ENCODE measurements at regions not wholly inside any gene's neighbourhood (a gene's known extent, or its start where the extent isn't known, plus 50 kb on each side); places are given as distances from the start of the nearest gene placed in this dataset.

DNA sequence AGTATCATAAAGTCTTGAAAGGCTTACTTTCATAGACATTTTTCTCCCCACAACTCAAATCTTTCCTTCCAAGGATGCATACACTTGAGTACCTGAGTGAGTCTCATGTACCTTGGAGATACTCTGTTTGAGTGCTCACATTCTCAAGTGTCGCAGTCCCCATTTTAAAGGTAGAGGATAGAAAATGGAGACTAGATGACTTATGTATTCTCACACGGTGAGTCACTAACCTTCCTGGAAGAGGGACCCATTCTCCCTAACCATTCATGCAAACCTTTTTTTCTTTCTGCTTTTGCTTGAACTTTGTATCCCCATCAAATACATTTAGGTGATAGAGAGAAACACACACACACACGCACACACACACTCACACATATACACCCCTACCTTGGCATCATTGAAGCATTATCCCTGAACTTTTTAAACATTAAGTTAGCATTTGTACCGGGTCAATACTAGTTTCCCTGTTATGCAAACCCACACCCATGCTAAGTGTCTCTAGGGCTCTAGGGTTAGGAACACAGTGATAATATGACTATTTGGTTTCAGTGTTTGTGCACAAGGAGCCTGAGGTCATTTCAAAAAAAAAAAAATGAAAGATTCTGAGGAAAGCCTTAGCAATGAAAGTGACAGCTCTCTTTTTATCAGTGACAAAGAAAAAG is 236.2 kb downstream of the IKZF2 start:
- no peak overlapping the region for H3K27ac Mint-ChIP-seq
- H4K20me1 ChIP-seq (ENCODE audit: control insufficient read depth, insufficient read depth, insufficient read length), result no peaks in the 10 kb centered on the region
- no peaks in the 10 kb centered on the region for H3K27me3 ChIP-seq (ENCODE audit: insufficient read depth, low read length)
- H4K5ac ChIP-seq (ENCODE audit: insufficient read length, low read depth, low read length), result no peak overlapping the region
- H3K4ac ChIP-seq (ENCODE audit: low read depth, low read length), result no peak overlapping the region
- H3K4me3 Mint-ChIP-seq, result no peak overlapping the region
- H2BK120ac ChIP-seq (ENCODE audit: low read depth, low read length, poor library complexity, severe bottlenecking), result no peak overlapping the region
- no peaks in the 10 kb centered on the region for H3K79me1 ChIP-seq (ENCODE audit: insufficient read depth, low read depth, low read length, poor library complexity, severe bottlenecking)
- no peak overlapping the region for H3K23ac ChIP-seq (ENCODE audit: insufficient read length, low read depth, low read length)
- H3K36me3 Mint-ChIP-seq (ENCODE audit: insufficient read depth in 1 of 3, low read depth in 3 of 3), result no peaks in the 10 kb centered on the region
- no peak for DNase-seq
- no peak overlapping the region for H3K14ac ChIP-seq (ENCODE audit: insufficient read depth, low read length)
- no peaks in the 10 kb centered on the region for H3K79me2 ChIP-seq (ENCODE audit: insufficient read depth, low read length)
- TF ChIP-seq, protein P1, sequence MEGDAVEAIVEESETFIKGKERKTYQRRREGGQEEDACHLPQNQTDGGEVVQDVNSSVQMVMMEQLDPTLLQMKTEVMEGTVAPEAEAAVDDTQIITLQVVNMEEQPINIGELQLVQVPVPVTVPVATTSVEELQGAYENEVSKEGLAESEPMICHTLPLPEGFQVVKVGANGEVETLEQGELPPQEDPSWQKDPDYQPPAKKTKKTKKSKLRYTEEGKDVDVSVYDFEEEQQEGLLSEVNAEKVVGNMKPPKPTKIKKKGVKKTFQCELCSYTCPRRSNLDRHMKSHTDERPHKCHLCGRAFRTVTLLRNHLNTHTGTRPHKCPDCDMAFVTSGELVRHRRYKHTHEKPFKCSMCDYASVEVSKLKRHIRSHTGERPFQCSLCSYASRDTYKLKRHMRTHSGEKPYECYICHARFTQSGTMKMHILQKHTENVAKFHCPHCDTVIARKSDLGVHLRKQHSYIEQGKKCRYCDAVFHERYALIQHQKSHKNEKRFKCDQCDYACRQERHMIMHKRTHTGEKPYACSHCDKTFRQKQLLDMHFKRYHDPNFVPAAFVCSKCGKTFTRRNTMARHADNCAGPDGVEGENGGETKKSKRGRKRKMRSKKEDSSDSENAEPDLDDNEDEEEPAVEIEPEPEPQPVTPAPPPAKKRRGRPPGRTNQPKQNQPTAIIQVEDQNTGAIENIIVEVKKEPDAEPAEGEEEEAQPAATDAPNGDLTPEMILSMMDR (conservative IDR thresholded peaks at IDR 0.05), result no peak
- WGBS (ENCODE audit: extremely low coverage, insufficient read length, low lambda C conversion rate), result no CpG with 5 or more reads among the region's 4 CpGs
- no peaks in the 10 kb centered on the region for H3K9me3 Mint-ChIP-seq
- no peak overlapping the region for H2BK20ac ChIP-seq (ENCODE audit: low read depth, low read length, poor library complexity, severe bottlenecking)
- H2BK15ac ChIP-seq (ENCODE audit: low read depth, low read length), result no peak overlapping the region
- H3K27me3 Mint-ChIP-seq (ENCODE audit: low read depth), result no peaks in the 10 kb centered on the region
- no peaks in the 10 kb centered on the region for H3K23me2 ChIP-seq (ENCODE audit: insufficient read length, low read depth, low read length, poor library complexity, severe bottlenecking)
- no peak overlapping the region for H3K4me2 ChIP-seq (ENCODE audit: insufficient read depth, insufficient read length, low read length)
- no peak overlapping the region for H3T11ph ChIP-seq (ENCODE audit: low read length)
- H4K8ac ChIP-seq (replicated peaks; ENCODE audit: insufficient read length, low read depth, low read length), result no peak overlapping the region
- H2AFZ ChIP-seq (ENCODE audit: low read length), result no peak overlapping the region
- H3K18ac ChIP-seq (ENCODE audit: insufficient read length, low read depth, low read length), result no peak overlapping the region
- no peak overlapping the region for H3K9ac ChIP-seq (ENCODE audit: extremely low read depth, insufficient read length, low read length)
- H3K4me1 ChIP-seq (ENCODE audit: insufficient read depth, low read length), result no peaks in the 10 kb centered on the region
- no peak overlapping the region for H2AK5ac ChIP-seq (ENCODE audit: insufficient read length, low read length)
- H4K91ac ChIP-seq (ENCODE audit: insufficient read length, low read depth, low read length), result no peak overlapping the region
- H2BK5ac ChIP-seq (ENCODE audit: insufficient read length, low read length), result no peak overlapping the region
- H3K9me3 ChIP-seq (ENCODE audit: control insufficient read depth, low read depth, low read length), result no peaks in the 10 kb centered on the region
- no peak overlapping the region for H3K56ac ChIP-seq (ENCODE audit: insufficient read length, low read depth, low read length)
- H3K27ac ChIP-seq (ENCODE audit: insufficient read length, low read depth, low read length), result no peak overlapping the region
- peaks cover 31 to 35% of the 10 kb centered on the region in 2 experiments for H3K4me1 Mint-ChIP-seq
- no peak overlapping the region for H2BK12ac ChIP-seq (ENCODE audit: insufficient read length, low read depth, low read length)
